GM12872 (cell line): ENCODE measurements at regions not wholly inside any gene's neighbourhood (a gene's known extent, or its start where the extent isn't known, plus 50 kb on each side); places are given as distances from the start of the nearest gene placed in this dataset.

Experiments used
- CTCF ChIP-seq: IDR thresholded peaks from 3 replicates; pipeline ENCODE4 v1.5.1; 2011; ENCODE audit warnings: low read depth, mild to moderate bottlenecking, low read length, moderate library complexity; ENCODE audit not compliant: insufficient read depth

DNA sequence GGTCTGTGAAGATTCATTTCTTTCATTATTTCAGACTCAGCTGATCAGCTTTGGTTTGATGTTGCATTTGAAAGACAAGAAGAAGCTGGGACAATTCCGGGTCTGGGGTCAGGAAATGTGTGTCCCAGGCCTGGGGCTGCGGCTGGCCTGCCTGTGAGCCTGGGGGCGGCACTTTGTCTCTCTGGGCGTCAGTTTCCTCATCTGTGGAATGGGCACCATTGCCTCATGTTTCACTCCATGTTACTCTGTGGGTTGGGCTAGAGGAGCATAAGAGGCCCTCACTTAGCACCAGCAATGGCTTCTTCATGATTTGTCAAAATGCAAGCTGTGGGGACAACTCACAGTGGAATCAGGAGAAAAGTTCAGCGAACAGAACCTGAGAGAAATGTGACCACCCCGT is 570.1 kb downstream of the VRK1 start:
- TF ChIP-seq CTCF = no peak

DNA sequence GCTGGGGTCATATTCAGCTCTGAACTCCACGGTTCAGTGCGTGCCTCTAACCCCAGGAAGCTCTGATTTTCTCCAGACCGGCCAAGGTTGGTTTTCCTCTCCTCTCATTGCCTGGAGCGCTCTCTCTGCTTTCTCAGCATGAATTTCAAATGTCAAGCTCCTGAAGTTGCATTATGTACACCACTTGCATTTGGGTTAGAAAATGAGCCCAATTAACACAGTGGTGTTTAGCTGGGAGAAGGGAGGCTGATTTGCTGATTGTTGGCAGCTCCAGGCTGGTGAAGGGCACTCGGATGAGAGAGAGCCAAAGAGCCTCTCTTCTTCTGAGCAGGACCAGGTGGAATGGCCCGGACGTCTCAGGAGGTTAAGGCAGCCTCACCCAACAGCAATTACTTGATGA is 570.9 kb downstream of the VRK1 start:
- TF ChIP-seq CTCF = no peak

- no peak for TF ChIP-seq CTCF
Observed at GRCh38 chr14:97368900-97369564, 571.9 kb downstream of the VRK1 start.

GRCh38 chr14:97369901-97370300 is 572.7 kb downstream of the VRK1 start:
- TF ChIP-seq CTCF = no peak

GRCh38 chr14:97376310-97376709 is 579.1 kb downstream of the VRK1 start:
- no peak for TF ChIP-seq CTCF

DNA sequence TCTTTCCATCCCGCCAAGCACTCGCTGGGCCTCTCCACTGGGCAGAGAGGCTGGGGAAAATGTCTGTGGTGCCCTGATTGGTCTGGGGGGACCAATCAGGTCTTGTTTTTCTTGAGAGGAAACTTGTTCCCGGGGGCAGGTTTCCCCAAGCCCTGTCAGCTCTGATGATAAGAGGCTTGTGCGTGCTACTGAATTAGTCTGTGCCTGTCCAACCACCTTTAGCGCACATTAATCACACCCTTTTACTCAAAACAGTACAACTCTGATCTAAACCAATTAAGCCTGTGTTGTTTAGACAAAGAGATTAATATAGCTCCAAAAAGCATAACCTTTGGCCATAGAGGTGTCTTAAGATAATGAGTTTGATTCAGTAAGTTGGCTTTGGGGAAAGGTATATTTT is 580.4 kb downstream of the VRK1 start:
- TF ChIP-seq CTCF = no peak

GRCh38 chr14:97379091-97379531 is 581.9 kb downstream of the VRK1 start:
- no peak for TF ChIP-seq CTCF

DNA sequence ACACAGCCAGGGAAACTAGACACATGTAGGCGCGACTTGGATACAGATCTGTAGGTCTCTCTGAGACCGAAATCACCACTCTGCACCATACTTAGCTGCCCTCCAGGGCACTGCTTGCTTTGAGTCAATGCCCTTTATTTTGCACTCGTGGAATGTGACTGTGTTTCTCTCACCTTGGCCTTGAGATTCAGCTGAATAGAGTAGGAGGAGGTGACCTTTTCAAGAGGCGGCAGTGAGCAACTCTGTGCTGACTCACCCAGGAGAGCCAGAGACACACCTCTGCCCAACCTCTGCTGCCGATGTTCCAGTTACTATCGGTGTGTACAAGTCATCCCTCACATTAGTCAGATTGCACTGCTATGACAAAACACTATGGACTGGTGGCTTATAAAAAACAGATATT is 583.4 kb downstream of the VRK1 start:
- no peak for TF ChIP-seq CTCF
